ENCODE measurements at regions not wholly inside any gene's neighbourhood (a gene's known extent, or its start where the extent isn't known, plus 50 kb on each side); places are given as distances from the start of the nearest gene placed in this dataset.

- TF ChIP-seq CTCF (conservative IDR thresholded peaks at IDR 0.05; ENCODE audit: low read depth, low read length) (no peak), EZH2 (IDR thresholded peaks at IDR 0.05; ENCODE audit: borderline replicate concordance, low read depth, low read length, poor library complexity, severe bottlenecking) (no peak)
Measured at GRCh38 chr19:28998974-28999373, 214.0 kb downstream of the UQCRFS1 start.
